ENCODE measurements at regions not wholly inside any gene's neighbourhood (a gene's known extent, or its start where the extent isn't known, plus 50 kb on each side); places are given as distances from the start of the nearest gene placed in this dataset.
"Not testable (repeated sequence)": the region's sequence is repeated elsewhere in the genome, so short reads cannot be mapped to it uniquely, and the experiment has no call there.

GRCh38 chr13:91207261-91207660, 140.2 kb upstream of the MIR17HG start:
- no peak for DNase-seq (ENCODE audit: low read depth in 2 of 2)

GRCh38 chr13:91211510-91211909, 136.0 kb upstream of the MIR17HG start:
- no peak for DNase-seq (ENCODE audit: low read depth in 2 of 2)

GRCh38 chr13:91212231-91212630, 135.3 kb upstream of the MIR17HG start:
- no peak for DNase-seq (ENCODE audit: low read depth in 2 of 2)

GRCh38 chr13:91214031-91214430, 133.5 kb upstream of the MIR17HG start:
- DNase-seq (ENCODE audit: low read depth in 2 of 2): no peak

GRCh38 chr13:91216928-91217700, 130.4 kb upstream of the MIR17HG start:
- no peak for DNase-seq (ENCODE audit: low read depth in 2 of 2)

- DNase-seq (ENCODE audit: low read depth in 2 of 2): no peak
Observed at GRCh38 chr13:91219201-91219600, 128.3 kb upstream of the MIR17HG start.

GRCh38 chr13:91220872-91221271, 126.6 kb upstream of the MIR17HG start:
- no peak for DNase-seq (ENCODE audit: low read depth in 2 of 2)

- DNase-seq (ENCODE audit: low read depth in 2 of 2): no peak
Observed at GRCh38 chr13:91228108-91228507, 119.4 kb upstream of the MIR17HG start.

- DNase-seq (ENCODE audit: low read depth in 2 of 2): no peak
Observed at GRCh38 chr13:91228940-91229339, 118.5 kb upstream of the MIR17HG start.

- no peak for DNase-seq (ENCODE audit: low read depth in 2 of 2)
Observed at GRCh38 chr13:91232716-91233115, 114.8 kb upstream of the MIR17HG start.

- no peak for DNase-seq (ENCODE audit: low read depth in 2 of 2)
Observed at GRCh38 chr13:91233291-91233690, 114.2 kb upstream of the MIR17HG start.

GRCh38 chr13:91236182-91236581, 111.3 kb upstream of the MIR17HG start:
- DNase-seq (ENCODE audit: low read depth in 2 of 2): no peak

GRCh38 chr13:91236921-91237320, 110.6 kb upstream of the MIR17HG start:
- no peak for DNase-seq (ENCODE audit: low read depth in 2 of 2)

GRCh38 chr13:91238036-91238435, 109.5 kb upstream of the MIR17HG start:
- no peak for DNase-seq (ENCODE audit: low read depth in 2 of 2)

GRCh38 chr13:91240341-91240740, 107.1 kb upstream of the MIR17HG start:
- DNase-seq (ENCODE audit: low read depth in 2 of 2): no peak

- no peak for DNase-seq (ENCODE audit: low read depth in 2 of 2)
Observed at GRCh38 chr13:91241221-91241933, 106.1 kb upstream of the MIR17HG start.

- no peak for DNase-seq (ENCODE audit: low read depth in 2 of 2)
Observed at GRCh38 chr13:91242652-91243051, 104.8 kb upstream of the MIR17HG start.

- no peak for DNase-seq (ENCODE audit: low read depth in 2 of 2)
Observed at GRCh38 chr13:91245288-91245687, 102.2 kb upstream of the MIR17HG start.

GRCh38 chr13:91247768-91248167, 99.7 kb upstream of the MIR17HG start:
- DNase-seq (ENCODE audit: low read depth in 2 of 2): no peak

- no peak for DNase-seq (ENCODE audit: low read depth in 2 of 2)
Observed at GRCh38 chr13:91248249-91248648, 99.2 kb upstream of the MIR17HG start.

GRCh38 chr13:91249370-91249769, 98.1 kb upstream of the MIR17HG start:
- no peak for DNase-seq (ENCODE audit: low read depth in 2 of 2)

- no peak for DNase-seq (ENCODE audit: low read depth in 2 of 2)
Observed at GRCh38 chr13:91249861-91250260, 97.6 kb upstream of the MIR17HG start.

GRCh38 chr13:91251573-91251972, 95.9 kb upstream of the MIR17HG start:
- DNase-seq (ENCODE audit: low read depth in 2 of 2): not testable (repeated sequence)

Measured in stimulated activated CD4-positive, alpha-beta T cell treated with anti-CD3 and anti-CD28 coated beads, Interleukin-12 subunit alpha, Interleukin-12 subunit beta, amount 100 ng/mL, for 24 hours (primary cell).